ENCODE measurements at regions not wholly inside any gene's neighbourhood (a gene's known extent, or its start where the extent isn't known, plus 50 kb on each side); places are given as distances from the start of the nearest gene placed in this dataset.

DNA sequence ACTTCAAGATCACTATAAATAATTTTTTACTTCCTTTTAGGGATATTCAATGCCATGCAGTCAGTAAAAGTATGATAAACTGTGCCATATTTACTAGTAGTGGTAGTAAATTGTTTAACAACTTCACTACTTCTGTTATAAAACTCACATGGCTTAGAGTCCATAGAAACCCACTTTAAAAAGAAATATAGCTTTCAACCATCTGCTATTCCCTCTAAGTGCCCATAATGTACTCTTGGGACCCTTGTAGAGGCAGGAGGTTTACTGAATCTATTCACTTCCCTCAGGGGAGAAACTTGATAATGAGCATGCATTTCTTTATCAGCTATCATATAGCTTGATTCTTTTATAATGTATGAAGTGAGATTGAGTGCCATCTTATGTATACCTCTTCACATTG, 1448.4 kb upstream of the ALCAM start:
- intact Hi-C loops (cut with DNase I) = no loop called here
- DNase-seq (ENCODE audit: missing footprints) = no peak
- no peak for ATAC-seq

DNA sequence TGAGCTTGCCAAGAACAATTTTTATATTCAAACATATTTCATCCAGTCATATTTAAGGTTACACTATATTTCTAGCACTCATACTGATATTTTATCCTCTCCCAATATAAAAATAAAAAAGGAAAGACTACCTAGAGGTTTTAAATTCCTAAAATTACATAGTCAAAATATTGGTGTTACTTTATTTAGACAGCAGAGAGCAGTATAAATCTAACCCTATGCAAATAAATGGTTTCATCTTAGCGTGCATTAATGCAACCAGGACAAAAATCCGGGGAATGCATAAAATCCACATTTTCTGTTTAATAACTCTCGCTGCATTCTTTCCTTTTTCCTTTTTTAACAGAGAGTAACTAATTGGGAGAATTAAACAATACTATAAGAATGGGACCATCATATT, 1447.4 kb upstream of the ALCAM start:
- DNase-seq (ENCODE audit: missing footprints) (no peak), ATAC-seq (no peak)
- intact Hi-C loops (cut with DNase I) = no loop called here

DNA sequence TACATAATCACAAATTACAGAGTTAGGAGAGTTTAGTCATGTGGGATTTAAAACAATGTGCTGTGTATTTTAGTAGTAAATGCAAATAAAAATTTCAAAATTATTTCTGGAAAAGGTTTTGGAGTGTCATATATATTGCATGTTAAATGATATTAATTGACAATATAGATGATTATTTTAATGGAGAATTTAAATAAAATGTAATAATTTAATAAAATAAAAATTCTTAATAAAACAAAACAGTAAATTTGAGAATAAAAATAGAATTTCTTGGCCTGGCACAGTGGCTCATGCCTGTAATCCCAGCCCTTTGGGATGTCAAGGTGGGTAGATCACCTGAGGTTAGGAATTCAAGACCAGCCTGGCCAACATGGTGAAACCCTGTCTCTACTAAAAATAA, 1442.8 kb upstream of the ALCAM start:
- DNase-seq (ENCODE audit: missing footprints) (no peak), ATAC-seq (no peak)
- intact Hi-C loops (cut with DNase I) = no loop called here

DNA sequence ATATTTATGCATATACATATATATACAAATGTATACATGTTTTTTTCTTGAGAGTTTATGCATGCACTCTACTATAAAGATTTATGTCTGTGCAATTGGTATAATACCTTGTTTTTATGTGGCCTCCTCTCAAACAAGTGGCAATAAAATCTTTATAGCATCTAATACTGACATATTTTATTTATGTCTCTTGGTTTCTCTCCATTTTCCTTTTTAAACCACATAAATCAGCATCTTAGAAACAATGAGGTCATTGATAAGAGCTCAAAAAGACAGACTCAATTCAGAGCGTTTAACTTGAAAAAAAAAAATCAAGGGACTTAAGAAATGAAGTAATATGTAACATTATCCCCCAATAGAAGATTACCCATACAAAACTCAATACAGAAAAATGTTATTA, 1442.2 kb upstream of the ALCAM start:
- ATAC-seq (no peak), DNase-seq (ENCODE audit: missing footprints) (no peak)
- intact Hi-C loops (cut with DNase I) = no loop called here

DNA sequence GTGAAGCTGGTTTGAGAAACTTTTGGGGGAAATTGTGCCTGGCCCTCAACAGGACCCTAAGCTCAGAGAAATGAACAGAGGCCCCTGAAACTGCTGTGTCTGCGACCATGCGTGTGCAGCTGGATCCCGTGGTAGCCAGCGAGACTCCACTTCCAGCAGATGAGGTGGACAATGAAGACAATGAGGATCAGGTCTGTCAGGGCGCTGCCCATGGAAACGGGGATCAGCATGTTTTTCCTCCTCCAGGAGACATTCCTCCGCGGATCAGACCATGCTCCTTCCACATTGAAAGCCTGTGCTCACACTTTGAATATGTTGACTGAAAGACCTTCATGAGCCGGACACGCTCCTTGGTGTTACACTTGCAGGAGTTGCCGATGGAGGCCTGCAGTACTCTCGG, 1439.8 kb upstream of the ALCAM start:
- intact Hi-C loops (cut with DNase I) = no loop called here
- no peak for DNase-seq (ENCODE audit: missing footprints)
- ATAC-seq = no peak

DNA sequence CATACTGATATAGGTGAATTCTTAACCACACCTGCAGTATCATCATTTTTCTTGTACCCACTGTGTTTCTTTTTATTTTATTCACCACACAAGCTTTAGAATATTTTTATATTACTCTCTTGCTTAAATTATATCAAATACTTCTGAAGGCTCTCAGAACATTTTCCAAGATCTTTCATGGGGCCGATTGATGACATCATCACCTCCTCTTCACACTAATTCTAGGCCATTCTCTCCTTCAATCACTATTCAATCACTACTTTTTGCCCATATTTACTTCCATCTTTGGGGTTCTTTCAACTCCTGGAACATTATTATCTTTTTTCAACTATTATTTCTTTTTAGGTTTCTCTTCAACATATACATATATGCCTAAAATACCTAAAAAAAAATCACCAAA, 1438.8 kb upstream of the ALCAM start:
- intact Hi-C loops (cut with DNase I) = no loop called here
- no peak for ATAC-seq
- DNase-seq (ENCODE audit: missing footprints) = no peak

DNA sequence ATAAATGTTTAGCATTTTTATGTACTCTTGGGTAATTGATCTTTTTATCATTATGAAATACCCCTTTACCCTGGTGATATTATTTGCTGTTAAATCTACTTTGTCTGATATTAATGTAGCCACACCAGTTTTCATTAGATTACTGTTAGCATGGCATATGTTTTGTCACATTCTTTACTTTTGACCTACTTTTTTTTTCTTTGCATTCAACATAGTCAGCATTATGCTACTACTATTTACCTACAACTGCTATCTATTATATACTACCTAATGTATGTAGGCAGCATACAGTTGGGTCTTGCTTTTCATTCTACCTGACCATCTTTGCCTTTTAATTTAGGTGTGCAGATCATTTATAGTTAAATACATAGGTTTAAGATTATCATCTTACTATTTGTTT, 1429.6 kb upstream of the ALCAM start:
- ATAC-seq (no peak), DNase-seq (ENCODE audit: missing footprints) (no peak)
- intact Hi-C loops (cut with DNase I) = no loop called here

DNA sequence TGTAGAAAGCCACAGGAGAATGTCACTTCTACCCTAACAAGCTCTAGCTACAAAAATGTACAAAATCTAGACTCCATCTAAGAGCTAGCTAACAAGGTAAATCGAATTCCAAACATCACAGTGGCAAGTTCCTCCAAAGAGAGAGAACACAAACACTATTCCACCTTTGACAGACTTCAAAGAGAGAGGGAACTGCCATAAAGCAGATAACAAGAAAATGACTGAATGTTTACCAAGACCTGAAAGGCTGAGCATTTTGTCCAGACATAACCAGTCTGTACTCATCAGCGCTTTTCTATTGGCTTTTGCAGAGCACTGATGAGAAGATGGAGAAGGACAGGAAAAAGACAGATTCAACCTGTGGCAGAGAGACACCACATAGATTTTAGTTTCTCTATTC, 1419.6 kb upstream of the ALCAM start:
- no peak for DNase-seq (ENCODE audit: missing footprints)
- intact Hi-C loops (cut with DNase I) = no loop called here
- ATAC-seq = no peak

DNA sequence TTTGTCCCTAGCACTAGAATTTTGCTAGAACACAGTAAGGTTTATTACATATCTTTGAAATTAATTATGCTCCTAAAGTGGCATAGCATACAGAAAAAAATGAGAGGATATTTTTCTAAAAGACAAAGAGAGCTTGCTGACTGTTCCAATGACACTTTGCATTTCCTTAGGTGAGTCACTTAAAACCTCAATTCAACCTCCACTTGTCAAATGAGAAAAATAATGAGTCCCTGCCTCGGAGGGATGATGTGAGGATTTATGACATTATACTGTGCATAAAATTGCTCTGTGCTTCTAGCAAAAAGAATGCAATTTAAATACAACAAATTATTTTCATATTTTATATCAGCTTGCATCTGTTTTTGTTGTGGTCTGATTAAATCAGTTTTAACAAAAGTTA, 1417.0 kb upstream of the ALCAM start:
- intact Hi-C loops (cut with DNase I) = no loop called here
- DNase-seq (ENCODE audit: missing footprints) (no peak), ATAC-seq (no peak)

DNA sequence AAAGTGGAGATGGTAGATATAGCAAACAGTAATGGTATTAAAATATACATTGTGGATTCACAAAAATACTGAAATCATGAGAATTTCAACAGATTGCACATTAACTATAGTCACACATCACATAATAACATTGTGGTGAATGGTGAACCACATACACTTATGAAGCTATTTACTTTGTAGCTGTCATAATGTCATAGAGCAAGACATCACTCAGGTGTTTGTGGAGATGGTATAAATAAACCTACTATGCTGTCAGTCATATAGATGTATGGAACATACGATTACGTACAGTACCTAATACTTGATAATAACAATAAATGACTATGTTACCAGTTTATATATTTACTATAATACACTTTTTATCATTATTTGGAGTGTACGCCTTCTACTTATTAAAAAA, 1416.0 kb upstream of the ALCAM start:
- intact Hi-C loops (cut with DNase I) = no loop called here
- no peak for DNase-seq (ENCODE audit: missing footprints)
- ATAC-seq = no peak

DNA sequence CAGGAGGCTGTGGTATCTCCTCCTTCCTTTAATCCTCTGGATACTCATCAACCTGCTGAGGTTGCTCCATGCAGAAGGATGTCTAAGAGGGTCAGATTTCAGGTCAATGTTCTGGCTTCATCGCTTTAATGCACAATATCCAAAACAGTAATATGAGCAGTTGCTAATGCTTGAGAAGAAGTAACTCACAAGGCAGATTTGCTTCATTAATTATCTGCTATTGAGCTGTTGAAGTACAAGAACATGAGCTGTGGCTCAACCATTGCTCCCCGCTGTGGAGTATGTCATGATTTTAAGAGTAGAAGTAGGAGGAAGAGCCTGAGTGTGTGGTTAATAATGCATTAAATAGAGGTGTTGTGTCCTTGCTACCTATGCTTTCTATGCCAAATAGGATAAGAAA, 1412.9 kb upstream of the ALCAM start:
- no peak for DNase-seq (ENCODE audit: missing footprints)
- intact Hi-C loops (cut with DNase I) = no loop called here
- no peak for ATAC-seq

DNA sequence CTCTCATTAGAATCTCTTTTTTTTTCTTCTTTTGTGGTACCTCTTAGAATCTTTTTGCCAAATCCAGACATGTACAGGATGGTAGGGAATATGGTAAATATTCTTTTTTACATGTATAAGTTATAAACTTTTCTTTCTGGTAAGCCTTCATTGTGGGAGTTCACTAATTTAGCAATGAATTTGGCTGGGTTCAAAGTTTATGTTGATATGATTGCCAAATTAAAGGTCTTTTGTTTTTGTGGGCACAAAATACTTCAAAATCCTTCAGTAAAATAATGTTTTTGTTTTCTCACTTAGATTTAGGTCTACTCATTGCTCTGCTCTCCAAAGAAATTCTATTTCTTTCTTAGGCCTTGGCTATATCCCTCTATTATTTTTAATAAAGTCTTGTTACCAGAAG, 1405.9 kb upstream of the ALCAM start:
- ATAC-seq (no peak), DNase-seq (ENCODE audit: missing footprints) (no peak)
- intact Hi-C loops (cut with DNase I) = no loop called here

DNA sequence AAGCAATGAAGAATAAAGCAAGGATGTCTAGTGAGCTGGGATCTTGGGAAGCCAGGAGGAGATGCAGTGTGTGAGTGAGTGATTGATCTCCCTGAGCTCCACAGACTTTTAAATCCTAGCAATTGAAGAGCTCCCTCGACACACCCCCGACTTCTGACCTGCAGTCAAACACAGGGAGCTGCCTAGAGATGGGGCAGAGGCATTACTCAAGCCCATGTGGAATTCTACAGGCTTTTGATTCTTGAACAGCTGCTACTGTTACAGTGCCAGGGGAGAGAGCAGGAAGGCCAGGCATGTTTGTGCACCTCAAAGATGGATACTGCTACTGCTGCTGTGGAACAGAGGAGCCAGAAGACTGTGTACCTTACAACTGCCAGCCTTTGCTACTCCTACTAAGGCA, 1403.1 kb upstream of the ALCAM start:
- no peak for ATAC-seq
- peak; percentile 17 for DNase-seq (ENCODE audit: missing footprints)
- intact Hi-C loops (cut with DNase I) = no loop called here

DNA sequence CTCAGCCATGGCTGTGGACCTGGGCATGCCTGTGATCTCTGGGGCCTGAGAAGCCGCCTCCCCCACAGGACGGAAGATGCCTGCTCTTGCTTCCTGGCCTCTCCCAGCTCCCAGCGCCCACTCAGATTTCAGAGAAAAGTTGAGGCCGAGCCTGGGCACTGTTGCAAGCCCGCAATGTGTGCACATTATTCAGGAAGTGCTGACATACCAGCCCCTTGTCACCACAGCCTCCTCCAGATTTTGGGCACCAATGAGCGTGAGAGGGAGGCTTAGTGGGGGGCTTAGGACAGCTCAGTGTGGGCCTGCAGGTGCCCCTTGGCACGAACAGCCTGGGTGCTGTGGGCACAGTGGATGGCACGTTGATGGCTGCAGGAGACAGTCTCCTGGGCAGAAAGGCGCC, 1400.9 kb upstream of the ALCAM start:
- intact Hi-C loops (cut with DNase I) = no loop called here
- no peak for ATAC-seq
- peak; percentile 33 for DNase-seq (ENCODE audit: missing footprints)

DNA sequence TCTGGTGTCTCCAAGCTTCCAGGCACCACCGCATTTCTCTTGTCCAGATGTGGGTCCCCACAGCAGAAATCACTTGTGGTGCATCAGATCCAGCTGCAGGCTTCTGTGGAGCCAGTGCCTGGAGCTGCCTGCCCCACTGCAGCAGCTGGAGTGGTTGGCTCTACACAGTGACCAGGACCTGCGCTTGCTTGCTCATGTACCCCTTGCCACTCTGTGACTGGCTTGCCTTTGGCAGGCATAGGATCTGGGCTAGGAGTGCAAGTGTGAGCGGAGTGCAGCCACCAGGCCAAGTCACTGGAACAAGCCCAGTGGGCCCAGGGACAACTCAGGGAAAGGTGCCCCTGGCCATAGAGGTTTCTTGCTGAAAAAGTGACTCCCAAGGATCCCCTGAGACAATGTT, 1400.0 kb upstream of the ALCAM start:
- DNase-seq (ENCODE audit: missing footprints) (no peak), ATAC-seq (no peak)
- intact Hi-C loops (cut with DNase I) = no loop called here

DNA sequence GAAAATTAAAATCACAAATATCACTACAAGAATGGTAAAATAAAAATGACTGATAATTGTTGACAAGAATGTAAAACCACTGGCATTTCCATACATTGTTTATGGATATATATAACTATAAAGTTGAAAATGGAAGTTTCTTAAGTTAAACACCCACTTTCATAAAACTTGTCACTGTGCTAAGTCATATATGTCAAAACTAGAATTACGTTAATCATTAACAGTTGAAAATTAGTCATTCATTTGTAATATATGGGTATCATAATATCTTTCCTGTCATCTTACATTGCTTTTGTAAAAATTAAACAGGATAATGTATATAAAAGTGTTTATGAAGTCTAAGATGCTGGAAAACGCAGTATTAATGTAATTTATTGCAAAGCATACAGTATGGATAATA, 1398.6 kb upstream of the ALCAM start:
- no peak for DNase-seq (ENCODE audit: missing footprints)
- no peak for ATAC-seq
- intact Hi-C loops (cut with DNase I) = no loop called here

DNA sequence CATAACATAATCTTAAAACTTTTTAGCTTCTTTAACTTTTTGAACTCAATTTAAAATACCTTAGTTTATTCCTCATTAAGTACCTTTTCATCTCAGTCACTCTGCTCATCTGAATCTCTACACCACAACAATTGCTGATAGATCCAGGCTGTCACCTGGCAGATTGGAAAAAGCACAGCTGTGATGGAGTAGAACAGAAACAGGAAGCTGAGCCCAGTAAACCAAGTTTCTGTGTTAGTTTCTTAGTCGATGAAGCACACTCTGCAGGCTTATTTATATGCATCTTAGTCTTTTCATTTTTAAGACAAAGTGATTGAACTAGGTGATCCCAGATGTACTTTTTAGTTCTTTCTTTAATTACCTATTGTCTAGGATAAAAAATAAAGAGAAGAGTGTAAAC, 1398.0 kb upstream of the ALCAM start:
- intact Hi-C loops (cut with DNase I) = no loop called here
- ATAC-seq (no peak), DNase-seq (ENCODE audit: missing footprints) (no peak)

DNA sequence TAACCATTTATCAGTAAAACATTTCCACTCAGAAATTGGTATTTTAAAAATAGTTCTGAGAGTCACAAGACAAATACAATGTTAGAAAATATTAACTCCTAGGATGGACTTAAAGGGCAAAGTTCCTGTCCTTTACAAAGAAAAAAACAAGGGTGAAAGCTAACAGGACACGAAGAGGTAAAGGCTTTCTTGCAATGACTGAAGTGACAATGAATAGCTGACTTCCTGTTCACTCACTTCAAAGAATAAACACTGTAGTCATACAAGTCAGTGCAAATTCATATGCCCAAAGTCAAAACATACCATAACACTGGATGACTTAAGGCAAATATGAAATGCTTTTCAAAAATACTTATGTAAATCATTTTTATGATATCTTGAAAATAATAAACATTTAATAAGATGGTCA, 1389.8 kb upstream of the ALCAM start:
- DNase-seq (ENCODE audit: missing footprints) = no peak
- no peak for ATAC-seq
- intact Hi-C loops (cut with DNase I) = no loop called here

DNA sequence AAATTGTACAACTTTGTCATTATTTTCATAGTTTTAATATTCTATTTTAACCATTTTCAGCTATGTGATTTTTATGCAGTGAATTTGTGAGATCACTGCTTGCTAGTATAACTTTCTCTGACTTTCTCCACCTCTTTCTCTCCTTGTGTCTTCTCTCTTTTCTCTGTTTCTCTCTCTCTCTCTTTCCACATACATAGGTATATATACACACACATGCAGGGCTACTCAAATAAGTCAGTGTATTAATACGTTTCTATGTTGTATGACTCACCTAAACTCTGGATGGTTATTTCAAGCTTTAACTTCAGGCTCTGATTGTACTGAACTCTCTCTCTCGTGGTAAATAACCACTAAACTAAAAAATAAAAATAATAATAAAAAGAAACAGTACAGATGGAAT, 1389.3 kb upstream of the ALCAM start:
- ATAC-seq = no peak
- intact Hi-C loops (cut with DNase I) = no loop called here

DNA sequence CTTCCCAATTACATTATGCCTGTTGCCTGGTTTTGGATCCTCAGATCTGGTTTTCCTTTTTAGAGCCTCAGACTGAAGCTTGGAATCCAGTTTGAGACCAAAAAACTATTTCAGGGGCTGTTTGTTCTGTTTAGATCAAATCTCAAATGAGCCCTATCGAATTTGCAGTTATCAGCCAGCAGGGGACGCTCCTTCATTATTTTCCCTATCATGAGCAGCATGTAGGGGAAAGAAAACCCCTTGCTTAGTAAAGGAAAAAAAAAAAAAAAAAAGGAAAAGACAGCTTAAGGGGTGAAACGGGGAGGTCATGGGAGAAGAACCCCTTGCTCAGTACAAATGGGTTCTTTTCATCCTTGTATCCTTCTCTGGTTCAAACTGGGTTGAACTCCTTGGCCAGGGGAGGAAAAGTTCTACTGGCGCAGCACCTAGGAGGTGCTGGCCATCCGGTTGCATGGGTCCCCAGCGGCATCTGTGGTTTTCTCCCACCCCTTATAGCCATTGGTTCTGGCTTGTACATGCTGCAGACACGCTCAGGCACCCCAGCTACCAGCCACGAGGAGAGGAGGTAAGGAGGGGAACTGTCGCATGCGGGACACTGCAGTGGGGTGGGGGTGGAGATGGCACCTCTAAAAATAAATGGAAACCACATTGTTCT, 1375.1 kb upstream of the ALCAM start:
- intact Hi-C loops (cut with DNase I) = no loop called here
- ATAC-seq (no peak), DNase-seq (ENCODE audit: missing footprints) (no peak)

More for the DNA sequence above, 1389.3 kb upstream of the ALCAM start:
- DNase-seq (ENCODE audit: missing footprints) = no peak

DNA sequence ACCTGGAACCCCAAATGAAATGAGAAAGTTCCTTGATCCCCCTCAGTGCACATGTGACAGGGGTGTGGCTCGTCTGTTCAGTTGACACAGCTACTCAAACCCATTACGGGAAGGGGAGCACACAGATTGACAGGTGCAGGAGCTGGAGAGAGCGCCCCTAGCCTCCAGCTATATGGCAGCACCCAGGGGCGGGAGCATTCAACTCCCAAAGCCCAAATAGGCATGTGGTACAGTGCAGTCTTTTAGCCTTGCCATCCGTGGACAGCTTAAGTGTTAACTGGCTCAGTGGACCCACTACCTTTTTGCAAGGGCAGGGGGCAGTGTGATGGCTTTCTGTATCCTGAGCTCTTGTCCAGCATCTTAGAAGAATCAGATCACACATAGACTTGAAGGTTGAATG, 1374.2 kb upstream of the ALCAM start:
- intact Hi-C loops (cut with DNase I) = no loop called here

DNA sequence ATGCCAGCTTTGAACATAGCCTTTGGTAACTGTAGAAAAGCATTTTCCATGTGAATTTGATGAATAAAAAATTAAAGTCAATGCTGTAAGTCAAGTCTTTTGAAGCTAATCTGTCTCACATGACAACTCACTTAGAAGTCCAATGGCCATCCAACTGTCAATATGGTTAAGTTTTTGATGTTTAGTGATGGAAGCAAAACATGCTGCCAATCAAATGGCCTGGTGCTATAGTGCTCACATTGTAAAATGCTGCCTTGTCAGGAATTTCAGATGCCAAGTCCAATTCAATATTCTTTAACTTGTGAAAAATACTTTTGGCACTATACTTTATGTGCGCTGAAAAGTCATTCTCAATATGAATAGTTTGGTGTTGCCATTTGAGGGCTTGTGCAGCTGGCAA, 1361.8 kb upstream of the ALCAM start:
- ATAC-seq (no peak), DNase-seq (ENCODE audit: missing footprints) (no peak)
- intact Hi-C loops (cut with DNase I) = no loop called here

More for the DNA sequence above, 1374.2 kb upstream of the ALCAM start:
- ATAC-seq (no peak), DNase-seq (ENCODE audit: missing footprints) (no peak)
